Non-pigmented ciliary epithelial cell (primary cell): ENCODE measurements at regions not wholly inside any gene's neighbourhood (a gene's known extent, or its start where the extent isn't known, plus 50 kb on each side); places are given as distances from the start of the nearest gene placed in this dataset.

Experiments used
- DNase-seq: peaks from one replicate; pipeline ENCODE4 v3.0.0-alpha.2; 2010; ENCODE audit warnings: low read depth

DNA sequence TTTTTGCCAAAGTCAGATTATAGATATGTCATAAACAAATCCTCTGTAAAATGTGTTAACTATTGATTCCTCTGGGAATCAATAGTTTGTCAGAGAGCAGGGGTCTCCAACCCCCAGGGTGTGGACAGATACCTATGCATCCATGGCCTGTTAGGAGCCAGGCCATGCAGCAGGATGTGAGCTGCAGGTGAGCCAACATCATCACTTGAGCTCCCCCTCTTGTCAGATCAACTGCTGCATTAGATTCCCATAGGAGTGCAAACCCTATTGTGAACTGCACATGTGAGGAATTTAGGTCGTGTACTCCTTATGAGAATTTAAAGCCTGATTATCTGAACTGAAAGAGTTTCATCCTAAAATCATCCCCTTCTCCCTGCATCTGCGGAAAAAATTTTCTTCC is 1365.4 kb downstream of the ARAP2 start:
- no peak for DNase-seq

DNA sequence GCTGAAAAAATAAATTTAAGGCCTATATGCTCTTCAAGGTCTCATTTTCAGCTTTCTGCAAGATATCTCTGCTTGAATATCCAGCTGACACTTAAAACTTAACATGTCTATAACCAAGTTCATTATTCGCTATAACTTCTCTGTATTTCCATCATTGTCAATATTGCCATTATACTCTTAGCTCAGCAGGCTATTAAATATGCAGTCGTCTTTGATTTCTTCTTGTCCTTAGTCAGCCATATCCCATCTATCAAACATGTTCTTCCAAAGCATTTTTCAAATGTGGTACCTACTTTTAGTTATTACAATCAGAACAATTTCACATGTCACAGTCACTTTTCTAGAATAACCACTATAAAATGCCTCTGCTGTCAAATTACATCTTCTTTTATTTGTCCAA is 1364.1 kb downstream of the ARAP2 start:
- no peak for DNase-seq

DNA sequence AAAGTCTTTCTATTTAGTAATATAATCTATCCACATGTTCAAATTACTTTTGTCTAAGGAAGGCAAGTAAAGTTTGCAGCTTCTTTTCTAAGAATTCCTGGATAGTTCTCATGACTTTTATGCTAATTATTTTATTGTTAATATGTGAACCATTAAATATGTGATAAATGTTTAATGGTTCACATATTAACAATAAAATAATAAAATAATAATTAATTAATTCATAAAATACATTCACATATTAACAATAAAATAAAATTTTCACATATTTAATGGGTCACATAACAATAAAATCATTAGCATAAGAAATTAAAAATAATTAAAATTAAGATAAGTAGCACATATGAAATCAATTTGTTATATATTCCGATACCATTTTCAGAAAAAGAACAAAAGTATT is 1352.4 kb downstream of the ARAP2 start:
- DNase-seq: no peak

DNA sequence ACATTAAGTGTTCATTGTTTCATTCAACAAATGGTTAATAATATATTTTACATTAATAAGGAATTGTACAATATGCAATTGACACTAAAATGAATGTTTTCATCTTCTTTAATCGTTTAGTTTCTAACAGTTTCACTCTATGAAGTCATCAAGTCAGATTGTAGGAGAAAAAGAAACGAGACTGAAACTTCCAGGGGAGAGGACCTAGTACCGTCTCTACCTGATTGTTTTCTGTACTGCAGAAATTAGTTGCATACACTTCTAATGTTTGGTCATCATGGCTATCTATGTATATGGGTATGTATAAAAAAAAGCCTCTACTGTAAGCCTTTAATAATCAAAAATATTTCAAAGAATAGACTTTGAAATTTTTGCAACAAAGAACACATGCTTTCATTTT is 1350.9 kb downstream of the ARAP2 start:
- DNase-seq: no peak

DNA sequence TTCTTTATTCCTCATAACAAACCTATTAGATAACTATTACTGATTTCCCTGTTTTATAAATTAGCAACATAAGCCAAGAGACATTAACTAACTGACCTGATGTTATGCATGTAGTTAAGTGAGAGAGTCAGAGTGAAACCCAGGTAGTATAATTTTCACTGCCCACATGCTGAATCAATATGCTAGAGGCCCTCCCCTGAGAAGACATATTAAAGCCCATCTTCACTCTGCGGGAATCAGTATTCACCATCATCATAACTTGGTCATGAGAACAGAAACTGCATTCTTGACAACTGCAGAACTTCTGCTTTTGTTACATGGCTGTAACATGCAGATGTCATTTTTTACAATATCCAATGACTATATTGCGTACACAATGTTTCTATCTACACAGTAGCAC is 1324.3 kb downstream of the ARAP2 start:
- DNase-seq: no peak

DNA sequence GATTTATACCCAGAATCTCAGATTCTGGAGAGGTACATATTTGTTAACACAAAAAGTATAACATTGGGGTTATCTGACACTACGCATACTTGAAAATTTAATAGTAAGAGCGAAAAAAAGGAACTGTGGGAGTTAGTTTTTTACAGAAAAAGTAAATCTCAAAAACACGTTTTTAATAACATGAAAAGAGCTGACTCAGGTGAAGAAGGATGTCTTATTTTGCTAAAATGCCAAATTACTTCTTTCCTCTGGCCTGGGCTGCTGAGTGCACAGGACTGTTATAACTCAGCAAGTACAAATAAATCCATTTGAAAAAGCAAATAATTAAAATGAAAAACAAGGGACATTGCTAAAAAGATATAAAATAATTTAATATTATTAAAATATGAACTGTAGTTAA is 1322.9 kb downstream of the ARAP2 start:
- no peak for DNase-seq

DNA sequence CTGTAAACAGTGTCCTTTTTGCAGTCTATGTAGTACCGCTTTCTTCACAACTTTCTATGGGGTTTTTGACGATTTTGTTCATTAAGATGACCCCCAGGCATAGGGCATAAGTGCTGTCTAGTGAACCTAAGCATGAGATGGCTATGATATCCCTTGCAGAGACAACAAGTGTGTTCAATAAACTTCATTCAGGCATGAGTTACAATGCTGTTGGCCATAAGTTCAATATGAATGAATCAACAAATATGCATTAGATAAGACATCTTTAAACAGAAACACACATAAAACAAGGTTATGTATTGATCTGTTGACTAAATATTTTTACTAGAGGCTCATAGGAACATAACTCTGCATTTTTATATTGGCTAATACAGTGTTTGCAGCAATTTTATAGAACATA is 1322.0 kb downstream of the ARAP2 start:
- DNase-seq: no peak

DNA sequence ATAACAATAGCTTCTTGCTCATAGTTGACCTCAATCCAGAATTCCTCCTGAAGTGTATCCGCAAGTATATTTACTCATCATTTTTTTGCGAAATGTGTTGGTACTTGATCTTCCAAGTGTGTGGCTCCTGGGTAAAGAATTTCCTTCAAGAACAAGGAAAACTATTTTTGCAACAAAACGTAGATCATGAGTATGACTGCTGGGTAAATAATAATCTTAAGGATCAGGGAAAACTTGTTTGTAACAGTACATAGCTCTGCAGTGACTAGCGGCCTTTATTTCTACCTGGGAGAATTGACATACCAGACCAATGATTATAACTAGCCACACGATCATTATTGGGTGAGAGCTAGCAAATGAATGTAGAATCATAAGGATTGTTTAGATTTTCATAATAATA is 1311.7 kb downstream of the ARAP2 start:
- no peak for DNase-seq

DNA sequence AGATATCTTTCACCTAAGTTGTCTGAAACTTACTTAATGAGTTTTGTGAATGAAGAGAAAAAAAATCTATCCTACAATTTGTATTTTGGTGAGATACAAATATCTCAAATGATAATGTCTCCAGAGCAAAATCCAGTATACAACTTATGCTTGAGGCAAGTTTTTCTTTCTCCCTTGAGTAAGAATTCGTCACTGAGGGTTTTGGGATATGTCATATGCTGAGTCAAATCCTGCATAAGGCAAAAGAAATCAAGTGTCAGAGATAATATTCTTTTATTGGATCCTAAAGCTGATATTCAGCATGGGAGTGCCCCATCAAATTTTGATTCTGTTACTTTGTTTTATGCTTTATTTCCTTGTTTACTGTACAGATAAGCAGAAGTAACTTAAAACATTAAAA is 1308.6 kb downstream of the ARAP2 start:
- no peak for DNase-seq

DNA sequence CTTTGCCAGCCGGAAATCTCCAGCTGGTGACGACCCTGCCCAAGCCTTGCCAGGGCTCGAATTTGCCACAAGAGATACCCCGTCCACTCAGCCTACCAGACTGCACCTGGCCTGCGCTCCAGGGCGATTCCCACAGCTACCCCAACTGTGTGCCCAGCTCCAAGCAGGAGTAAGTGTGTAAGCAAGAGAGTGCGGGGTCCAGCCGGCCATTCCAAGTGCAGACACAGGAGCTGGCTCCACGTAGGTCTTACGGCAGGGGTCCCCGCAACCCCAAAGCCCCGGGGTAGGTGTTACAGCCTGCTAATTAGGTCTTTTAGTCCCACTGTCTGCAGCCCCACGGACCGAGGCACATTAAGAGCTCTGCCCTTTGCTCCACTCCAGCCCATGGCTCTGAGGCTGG is 1305.2 kb downstream of the ARAP2 start:
- no peak for DNase-seq

DNA sequence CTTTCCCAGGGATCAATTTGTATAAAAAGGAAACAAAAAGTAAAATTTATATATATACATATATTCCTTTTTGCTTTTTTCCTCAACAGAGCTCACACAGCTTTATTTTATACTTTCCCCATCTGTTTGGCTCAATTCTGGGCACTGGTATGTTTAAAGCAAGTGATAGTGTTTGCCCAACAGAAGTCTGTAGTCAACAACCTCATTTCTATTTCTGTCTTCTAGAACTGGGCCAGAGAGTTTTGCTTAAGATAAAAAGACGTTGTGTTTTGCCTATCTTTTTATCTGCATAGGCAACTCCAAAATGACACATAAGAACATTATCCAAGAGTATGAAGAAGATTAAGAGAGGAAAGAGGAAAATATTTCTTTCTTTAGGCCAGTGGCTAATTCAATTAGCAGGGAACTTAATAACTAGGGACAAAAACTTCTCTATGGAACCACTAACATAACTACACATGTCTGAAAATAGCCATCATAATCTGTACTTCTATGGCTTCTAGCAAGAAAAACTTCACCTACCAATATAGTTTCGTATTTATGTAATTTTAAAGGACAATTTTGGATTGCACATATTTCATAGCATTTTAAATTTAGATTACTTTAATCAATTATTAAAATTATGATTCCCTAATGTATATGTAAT is 1300.5 kb downstream of the ARAP2 start:
- DNase-seq: no peak

DNA sequence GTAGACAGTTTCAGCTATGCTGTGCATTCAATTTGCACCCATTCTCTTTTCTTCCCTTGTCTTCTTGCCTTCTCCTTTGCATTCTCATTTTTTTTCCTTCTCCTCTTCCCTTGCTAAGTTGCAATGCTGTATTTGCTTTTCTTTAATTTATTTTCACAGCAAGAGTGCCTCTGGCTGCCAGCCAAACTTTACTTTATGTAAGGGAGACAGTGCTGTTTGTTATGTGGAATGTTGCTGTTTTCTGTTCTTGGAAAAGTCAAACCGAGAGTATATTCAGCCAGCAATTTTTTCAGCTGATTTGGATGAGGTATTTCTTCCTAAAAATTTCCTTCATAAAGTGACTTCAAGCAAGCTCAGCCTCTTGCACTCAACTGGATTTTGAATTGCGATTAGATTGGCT is 1293.4 kb downstream of the ARAP2 start:
- no peak for DNase-seq

DNA sequence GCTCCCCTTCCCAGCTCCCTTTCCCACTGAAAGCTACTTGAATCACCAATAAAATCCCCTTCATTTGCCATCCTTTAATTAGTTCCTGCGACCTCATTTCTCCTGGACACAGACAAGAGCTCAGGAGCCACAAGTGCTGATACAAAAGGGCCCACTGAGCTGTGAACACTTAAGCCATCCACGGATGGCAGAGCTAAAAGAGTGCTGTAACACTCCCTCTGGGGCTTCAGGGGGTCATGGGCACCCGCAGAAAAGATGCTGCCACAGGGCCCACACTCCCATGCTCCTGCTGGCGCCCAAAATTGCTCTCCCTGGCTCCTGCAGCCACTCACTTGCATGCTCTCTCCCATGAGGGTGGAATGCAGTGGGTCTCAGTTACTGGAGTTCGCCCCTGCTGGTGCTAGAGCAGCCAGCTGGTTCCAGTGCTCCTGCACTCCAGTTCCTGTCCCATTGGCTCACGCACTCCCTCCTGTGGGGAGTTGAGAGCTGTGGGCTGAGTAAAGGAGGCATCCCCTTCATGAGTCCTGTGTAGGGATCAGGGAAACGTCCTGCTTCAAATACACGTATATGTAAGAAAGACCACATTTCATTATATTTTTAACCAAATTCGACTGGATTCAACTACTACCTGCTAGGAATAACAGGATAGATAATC is 1291.0 kb downstream of the ARAP2 start:
- DNase-seq: no peak

DNA sequence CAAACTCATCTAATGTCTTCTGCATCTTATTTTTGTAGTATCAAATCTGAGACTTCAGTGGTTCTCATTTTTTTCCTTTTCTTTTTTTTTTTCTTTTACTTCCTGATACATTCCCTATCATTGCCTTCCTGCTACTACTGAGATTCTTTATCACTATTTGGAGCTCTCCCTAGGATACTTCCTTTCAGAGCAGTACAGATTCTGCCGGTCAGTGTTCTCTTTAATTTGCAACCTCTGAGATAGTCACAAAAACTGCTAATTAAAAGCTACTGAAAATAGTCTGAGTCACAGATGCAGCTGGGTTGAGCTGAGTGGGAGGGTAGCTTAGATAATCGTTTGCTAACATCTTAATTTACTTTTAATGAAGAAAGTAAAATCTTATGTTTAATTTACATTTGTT is 1279.7 kb downstream of the ARAP2 start:
- DNase-seq: no peak

DNA sequence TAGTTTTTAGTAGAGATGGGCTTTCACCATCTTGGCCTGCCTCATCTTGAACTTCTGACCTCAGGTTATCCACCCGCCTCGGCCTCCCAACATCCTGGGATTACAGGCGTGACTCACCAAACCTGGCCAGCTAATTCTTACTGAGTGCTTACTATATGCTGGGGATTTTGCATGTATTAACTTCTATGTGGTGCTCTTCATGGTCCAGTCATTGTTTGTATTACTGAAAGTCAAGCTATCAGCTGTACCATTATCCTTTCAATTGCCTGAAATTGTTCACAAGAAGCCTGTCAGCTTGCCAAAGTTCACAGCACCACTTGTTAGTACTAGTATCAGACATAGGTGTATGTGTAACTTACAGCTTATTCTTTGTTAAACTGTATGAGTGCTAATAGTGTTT is 1272.1 kb downstream of the ARAP2 start:
- DNase-seq: no peak

DNA sequence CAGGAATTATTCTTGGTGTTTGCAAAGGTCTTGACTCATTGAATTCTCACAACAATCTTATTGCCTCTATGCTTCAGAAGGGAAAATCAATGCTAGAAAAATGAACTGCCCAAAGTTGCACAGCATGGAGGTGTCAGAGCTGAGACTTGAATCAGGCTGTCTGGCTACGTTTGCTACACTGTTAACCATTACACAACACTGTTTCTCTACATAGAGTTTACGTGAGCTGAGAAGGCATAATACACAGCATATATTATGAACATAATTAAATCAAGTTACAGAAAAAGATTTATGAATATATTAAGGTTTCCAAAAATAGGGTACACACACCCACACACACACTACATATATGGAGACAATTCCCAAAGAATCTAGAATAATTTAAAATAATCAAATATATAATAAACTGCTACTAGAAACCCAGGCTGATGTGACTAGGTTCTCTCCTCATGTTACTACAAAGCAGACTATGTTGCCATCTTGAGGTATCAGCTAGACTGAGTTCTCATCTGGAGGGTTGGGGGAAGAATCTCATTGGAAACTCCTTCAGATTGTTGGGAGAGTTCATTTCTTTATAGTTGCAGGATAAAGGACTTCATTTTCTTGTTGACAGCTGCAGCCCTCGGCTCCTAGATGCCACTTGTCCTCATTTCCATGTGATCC is 1270.5 kb downstream of the ARAP2 start:
- no peak for DNase-seq

DNA sequence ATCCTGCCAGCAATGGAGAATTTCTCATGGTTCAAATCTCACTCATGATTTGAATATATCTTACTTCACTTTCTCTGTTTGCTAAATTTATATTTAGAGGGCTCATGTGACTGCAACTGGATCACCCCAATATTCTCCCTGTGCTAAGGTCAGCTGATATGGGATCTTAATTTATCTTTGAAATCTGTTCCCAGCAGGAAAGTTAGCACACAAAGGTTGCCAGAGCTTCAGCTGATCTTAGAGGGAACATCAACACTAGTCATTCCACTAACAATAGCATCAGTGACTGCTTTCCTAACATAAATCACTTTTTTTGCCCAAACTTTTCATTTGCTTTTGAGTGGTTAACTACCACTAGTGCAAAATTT is 1270.0 kb downstream of the ARAP2 start:
- no peak for DNase-seq

DNA sequence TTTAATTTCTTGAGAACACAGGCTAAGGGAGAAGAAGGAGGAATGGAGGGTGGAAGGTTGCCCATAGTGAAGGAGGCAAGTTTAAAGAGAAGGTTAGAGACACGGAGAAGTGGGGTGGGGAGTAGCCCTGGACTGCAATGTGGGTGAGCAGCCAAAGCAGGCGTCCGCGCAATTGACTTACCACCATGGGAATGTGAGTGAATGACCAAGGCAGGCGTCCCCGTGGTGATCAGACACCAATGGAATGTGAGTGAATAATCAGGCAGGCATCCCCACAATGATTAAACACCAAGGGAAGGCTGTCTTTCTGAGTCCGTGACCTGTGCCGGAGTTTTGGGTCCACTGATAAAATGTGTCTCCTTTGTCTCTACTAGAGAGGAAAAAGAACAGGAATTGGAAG is 1223.1 kb downstream of the ARAP2 start:
- peak; percentile 65 for DNase-seq

DNA sequence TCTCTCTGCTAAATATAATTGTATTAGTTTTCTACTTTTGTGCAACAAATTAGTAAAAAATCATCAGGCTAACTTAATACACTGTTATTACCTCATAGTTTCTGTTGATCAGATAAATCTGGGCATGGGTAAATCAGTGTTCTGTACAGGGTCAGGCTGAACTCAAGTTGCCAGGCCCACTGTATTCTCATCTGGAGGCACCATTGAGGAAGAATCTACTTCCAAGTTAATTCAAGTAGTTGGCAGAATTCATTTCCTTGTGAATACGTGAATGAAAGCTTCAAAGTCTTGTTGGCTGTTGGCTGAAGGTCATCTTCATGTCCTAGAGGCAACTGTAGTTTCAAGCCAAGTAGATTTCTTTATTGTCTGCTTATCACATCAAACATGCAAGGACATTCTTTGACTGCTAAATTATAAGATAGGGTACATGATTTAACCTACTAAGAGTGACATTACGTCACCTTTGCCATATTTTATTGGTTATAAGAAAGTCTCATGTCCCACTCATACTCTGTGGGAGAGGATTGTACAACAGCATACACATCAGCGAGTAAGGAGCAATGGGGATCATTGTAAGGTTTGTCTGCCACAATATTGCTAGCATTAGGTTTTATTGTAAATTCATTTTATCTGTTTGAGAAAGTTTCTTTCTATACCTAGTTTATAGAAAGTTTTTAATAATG is 1219.0 kb downstream of the ARAP2 start:
- no peak for DNase-seq

DNA sequence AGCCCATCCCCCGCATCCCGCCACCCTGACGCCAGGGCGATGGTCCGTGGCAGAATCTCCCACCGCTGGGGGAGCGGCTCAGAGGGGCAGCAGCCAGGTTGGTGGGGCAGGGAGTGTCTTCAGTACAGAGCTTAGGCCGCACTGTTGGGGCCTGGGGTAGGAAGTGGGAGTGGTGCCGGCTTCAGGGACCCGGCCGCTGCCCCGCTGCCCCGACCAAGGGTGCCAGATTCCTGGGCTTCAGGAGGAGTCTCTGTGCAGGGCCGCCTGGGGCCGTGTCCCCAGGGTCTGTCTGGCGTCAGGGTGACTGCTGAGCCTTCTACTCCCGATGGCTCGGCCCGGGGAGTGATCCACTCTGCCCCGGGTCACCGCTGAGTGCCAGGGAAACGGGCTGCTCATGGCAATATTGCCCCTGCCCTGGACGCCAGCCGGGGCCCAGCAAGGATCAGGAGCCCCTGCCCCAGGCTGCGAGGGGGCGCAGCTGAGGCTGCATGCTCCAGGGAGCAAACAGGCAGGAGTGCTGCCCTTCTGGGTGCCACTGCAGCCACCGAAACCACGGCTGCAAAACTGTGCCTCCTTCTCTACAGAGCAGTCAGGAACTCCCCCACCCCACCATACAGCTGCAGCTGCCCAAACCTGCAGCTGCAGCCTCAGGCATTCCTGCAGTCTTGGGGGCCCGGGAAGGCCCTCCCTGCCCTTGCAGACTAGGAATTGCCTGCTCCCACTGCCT is 1206.1 kb downstream of the ARAP2 start:
- no peak for DNase-seq

DNA sequence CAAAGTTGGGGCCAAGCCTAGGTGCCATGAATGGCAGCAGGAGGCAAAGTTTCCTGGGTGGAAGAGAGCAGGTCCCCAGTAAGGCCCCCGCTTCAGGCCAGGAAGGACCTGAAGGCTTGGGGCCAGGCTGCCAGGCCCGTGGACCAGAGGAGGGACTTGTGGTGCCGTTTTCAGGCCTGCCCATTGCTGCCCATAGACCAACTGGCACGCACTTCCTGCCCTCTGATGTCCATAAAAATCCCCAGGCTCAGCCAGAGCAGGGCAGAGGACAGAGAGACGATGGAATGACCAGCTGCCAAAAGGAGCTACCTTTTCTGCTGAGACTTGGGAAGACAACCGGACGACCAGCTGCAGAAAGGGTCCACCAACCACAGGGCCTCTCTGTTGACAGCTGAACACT is 1205.5 kb downstream of the ARAP2 start:
- DNase-seq: no peak

DNA sequence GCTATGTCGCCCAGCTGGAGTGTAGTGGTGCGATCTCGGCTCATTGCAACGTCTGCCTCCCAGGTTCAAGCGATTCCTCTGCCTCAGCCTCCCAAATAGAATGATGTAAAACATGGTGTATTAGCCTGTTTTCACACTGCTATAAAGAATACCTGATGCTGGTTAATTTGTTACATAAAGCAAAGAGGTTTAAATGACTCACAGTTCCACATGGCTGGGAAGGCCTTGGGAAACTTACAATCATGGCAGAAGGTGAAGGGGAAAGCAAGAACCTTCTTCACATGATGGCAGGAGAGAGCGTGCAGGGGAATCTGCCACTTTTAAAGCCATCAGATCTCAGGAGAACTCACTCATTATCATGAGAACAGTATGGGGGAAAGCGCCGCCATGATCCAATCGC is 1191.8 kb downstream of the ARAP2 start:
- DNase-seq: no peak
